NCI-H1048 (cell line): ENCODE measurements at regions not wholly inside any gene's neighbourhood (a gene's known extent, or its start where the extent isn't known, plus 50 kb on each side); places are given as distances from the start of the nearest gene placed in this dataset.
"Not testable (repeated sequence)": the region's sequence is repeated elsewhere in the genome, so short reads cannot be mapped to it uniquely, and the experiment has no call there.

Source experiments
- DNase-seq: peaks from one replicate; lab custom pipeline; 2025; lab: John Stamatoyannopoulos, UW

GRCh38 chr7:51451751-51452476, 135.3 kb upstream of the COBL start:
- no peak for DNase-seq

DNA sequence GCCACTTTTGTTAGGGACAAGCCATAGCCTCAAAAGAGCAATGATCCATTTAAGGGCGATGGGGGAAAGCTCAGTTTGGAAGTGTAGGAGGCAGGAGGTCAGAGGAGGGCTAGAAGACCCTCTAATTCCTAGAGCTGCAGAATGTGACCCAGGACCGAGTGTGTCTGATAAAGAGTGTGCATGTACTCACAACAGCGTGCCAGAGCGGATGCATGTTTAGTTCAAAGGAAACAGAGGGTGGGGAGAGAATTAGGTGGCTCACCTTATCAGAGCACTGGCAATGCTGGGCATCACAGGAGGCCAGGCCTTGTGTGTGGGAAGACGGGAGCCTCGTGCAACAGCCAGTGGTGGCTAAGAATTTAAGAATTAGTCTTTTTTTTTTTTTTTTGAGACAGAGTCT, 133.9 kb upstream of the COBL start:
- DNase-seq = no peak

- DNase-seq = no peak
Observed at GRCh38 chr7:51446785-51447184, 130.2 kb upstream of the COBL start.

DNA sequence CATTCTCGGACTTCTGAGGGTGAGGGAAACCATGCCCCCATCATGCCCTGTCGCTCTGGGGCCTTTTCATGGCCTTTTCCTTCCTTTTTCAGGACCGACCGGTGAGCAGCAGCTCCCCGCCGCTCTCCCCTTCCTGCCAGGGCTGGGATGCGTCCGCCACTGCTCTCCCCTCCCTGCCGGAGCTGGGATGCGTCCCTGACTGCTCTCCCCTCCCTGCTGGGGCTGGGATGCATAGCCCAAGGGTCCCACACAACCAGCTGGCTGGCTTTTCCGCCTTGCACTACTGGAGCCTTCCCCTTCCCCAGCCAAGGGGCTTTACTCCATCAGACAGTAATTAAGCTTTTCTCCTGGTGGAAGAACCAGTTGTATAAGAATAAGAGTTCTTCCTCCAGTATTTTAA, 129.7 kb upstream of the COBL start:
- DNase-seq = no peak

DNA sequence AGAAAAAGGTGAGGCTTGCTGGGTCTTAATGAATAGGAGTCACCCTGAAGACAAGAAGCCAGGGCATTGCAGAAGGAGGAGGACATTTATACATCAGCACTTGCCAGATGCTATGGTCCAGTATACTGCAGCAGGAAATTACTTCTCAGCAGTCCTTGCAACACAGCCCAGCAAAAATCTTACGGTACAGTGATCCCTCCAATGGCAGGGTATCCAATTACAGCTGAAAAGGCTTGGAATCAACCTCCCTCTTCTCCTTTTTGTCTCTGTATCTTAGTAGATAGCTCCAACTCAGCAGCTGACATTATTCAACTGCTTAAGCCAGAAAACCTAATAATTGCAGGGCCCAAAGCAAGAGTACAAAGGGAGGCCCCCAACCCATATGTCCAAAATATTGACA, 128.3 kb upstream of the COBL start:
- DNase-seq = no peak

- no peak for DNase-seq
Observed at GRCh38 chr7:51430480-51431086, 114.0 kb upstream of the COBL start.

DNA sequence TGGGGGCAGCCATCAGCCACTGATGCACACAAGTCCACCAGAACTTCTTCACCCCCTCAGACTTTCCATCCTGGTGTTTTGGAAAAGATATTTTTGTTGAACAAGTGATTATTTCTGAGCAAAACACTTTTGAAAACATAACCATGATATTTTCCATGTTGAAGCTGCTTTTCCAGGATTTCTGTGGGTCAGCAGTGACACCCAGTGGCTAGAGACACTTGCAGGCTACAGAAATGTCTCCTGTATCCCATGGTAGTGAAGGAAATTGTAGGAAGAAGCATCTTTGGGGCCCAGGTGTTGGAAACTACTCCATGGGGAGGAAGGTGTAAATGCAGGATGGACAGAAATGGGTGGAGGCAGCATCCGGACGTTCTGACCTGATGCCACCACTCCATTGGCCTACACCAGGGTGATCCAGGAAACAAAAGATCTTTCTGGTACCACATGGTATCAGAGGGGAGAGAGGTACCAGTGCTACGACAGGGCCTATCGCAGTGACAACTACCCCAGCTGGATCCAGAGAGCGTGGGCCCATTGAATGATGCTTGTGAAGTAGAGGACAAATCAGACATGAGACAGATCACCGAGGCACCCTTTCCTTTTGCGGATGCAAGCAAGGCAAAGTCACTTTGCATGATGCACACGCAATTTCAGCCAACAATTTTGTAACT, 111.7 kb upstream of the COBL start:
- DNase-seq = no peak

DNA sequence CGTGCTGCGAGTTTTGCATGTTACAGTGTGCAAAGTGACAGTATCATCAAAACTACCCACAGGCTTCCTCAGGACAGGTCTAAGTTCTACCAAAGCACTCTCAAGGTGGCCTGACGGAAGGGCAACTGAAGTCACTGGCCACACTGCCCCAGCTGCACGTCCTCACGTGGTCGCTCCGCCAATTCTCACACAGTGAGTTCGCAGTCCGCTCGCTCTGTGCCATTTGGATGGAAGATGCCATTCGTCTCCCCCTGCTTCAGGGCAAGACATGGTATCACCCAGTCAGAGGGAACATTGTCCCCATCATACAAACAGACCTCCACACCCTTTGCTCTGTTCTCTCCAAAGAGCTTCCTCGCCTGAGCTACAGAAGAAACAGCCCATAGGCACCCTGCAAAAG, 109.6 kb upstream of the COBL start:
- no peak for DNase-seq

DNA sequence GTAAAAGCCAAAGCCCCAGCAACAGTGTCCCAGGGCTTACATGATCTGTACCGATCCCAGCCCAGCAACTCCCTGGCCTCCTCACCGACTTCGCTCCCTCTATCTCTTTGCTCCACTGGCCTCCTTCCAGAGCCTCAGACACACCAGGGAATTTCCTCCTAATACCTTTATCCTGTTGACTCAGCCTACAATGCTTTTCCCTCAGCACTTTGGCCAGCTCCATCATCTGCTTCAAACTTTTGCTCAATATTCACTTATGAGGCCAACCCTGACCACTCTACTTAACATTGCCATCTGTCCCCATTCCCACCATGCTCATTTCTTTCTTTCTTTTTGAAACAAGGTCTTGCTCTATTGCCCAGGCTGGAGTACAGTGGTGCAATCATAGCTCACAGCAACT, 93.3 kb upstream of the COBL start:
- DNase-seq = not testable (repeated sequence)

- DNase-seq = not testable (repeated sequence)
Observed at GRCh38 chr7:51397608-51398007, 81.0 kb upstream of the COBL start.

DNA sequence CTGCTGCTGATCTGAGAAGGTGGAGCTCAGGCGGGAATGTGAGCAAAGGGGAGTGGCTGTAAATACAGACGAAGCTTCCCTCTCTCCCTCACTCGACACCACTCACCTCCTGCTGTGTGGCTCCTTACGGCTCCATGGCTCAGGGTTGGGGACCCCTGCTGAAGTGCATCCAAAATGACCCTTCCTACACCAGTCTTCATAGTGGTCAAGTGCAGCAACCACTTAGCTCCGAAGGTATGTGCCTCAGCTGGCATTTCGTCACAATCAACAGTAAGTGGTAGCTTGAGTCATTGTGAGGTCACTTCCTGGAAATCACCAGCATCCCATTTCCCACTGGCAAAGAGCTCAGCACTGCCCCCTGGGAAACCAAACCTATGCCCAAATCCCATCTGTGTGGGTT, 76.4 kb upstream of the COBL start:
- not testable (repeated sequence) for DNase-seq

DNA sequence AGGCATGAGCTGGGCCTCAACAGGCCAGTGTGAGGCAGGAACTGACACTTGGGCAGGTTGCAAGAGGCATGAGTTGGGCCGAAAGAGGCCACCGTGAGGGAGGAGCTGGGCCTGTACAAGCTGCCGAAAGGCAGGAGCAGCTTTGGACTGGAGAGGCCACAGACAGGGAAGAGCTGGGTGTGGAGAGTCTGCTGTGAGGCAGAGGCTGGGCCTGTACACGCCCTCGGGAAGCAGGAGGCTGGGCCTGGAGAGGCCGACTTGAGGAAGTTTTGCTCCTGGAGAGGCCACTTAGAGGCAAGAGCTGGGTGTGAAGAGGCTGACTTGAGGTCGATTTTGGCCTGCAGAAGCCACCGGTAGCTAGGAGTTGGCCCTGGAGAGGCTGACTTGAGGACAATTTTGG, 73.3 kb upstream of the COBL start:
- DNase-seq = not testable (repeated sequence)

DNA sequence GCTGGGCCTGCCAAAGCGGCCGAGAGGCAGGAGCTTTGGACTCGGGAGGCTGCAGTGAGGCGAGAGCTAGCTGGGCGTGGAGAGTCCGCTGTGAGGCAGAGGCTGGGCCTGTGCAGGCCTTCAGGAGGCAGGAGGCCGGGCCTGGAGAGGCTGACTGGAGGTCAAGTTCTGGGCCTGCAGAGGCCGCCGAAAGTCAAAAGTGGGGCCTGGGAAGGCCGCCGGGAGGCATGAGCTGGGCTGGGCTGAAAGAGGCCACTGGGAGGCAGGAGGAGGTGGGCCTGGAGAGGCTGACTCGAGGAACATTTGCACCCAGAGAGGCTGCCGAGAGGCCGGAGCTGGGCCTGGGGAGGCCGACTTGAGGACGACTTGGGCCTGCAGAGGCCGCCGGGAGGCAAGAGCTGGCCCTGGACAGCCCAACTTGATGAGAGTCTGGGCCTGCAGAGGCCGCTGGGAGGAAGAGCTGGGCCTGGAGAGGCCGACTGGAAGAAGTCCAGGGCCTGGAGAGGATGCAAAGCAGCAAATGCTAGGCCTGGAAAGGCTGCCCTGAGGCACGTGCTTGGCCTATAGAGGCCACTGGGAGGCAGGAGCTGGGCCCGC, 72.7 kb upstream of the COBL start:
- DNase-seq = not testable (repeated sequence)

- DNase-seq = not testable (repeated sequence)
Observed at GRCh38 chr7:51388241-51388640, 71.6 kb upstream of the COBL start.

GRCh38 chr7:51386806-51387568, 70.4 kb upstream of the COBL start:
- not testable (repeated sequence) for DNase-seq

- not testable (repeated sequence) for DNase-seq
Observed at GRCh38 chr7:51386184-51386583, 69.6 kb upstream of the COBL start.

- not testable (repeated sequence) for DNase-seq
Observed at GRCh38 chr7:51382243-51382642, 65.6 kb upstream of the COBL start.

- DNase-seq = no peak
Observed at GRCh38 chr7:51376420-51377092, 59.9 kb upstream of the COBL start.

DNA sequence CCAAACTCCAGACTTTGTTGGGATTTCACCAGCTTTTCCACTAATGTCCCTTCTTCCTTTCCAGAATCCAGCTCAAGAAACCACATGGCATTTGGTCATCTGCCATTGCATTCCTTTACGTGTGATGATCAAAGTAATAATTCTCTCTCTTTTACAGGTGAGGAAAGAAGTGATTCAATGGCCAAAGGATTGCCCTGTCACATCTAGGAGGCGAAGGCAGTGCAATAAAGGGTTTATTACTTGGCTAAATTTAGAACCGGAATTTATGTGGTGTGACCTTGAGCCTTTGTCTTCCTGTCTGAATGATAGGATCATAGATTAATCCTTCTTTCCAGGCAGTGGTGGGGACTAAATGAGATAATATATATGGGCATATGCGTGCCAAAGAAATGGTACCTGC, 58.3 kb upstream of the COBL start:
- DNase-seq = no peak

DNA sequence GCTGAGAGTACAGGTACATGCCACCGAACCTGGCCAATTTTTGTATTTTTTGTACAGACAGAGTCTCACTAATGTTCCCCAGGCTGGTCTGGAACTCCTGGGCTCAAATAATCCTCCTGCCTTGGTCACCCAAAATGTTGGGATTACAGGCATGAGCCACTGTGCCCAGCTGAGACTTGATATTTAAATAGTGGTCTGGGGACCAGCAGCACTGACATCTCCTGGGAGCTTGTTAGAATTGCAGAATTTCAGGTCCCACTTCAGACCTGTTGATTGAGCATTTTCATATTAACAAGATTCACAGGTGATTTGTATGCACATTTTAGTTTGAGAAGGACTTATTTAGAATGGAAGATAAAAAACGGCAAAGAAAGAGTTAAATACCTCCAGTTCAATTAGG, 57.0 kb upstream of the COBL start:
- not testable (repeated sequence) for DNase-seq

DNA sequence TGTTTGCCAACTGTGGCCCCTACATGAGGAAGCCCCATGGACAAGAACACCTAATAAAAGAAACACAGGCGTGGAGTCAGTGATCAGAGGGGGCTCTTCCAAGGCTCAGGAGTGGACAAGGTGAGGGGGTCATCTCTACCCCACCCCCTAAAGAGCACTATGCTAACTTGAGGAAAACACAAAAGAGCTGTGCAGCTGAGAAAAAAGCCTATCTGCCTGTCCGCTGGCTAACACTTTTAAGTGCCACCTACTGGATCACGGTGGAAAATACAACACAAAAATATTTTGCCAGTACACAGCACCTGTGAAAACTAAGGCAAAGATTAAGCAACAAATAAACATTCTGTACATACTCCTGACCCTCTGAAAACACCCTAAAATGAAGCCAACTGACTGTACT, 53.1 kb upstream of the COBL start:
- no peak for DNase-seq

DNA sequence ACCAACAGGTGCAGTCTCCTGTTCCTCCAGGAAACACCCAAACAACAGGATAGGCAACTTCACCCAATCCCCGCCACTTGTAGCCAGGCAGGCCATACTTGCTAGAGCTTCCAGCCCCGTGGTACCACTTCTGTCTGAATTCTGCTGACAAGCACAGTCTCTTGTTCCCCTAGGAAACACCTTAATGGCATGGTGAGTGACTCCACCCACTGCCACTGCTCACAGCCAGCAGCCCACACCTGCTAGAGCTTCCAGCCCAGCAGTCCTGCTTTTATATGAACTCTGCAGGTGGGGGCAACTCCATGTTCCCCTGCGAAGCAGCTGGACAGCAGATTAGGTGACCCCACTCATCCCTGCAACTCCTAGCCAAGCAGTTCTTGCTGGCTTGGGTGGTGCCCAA, 52.6 kb upstream of the COBL start:
- not testable (repeated sequence) for DNase-seq
